BLaER1 treated with 17β-estradiol and CSF1 and Interleukin-3, amounts not matched to agents 10 nM and 100 nM (cell line): ENCODE measurements at regions not wholly inside any gene's neighbourhood (a gene's known extent, or its start where the extent isn't known, plus 50 kb on each side); places are given as distances from the start of the nearest gene placed in this dataset.
"Not testable (repeated sequence)": the region's sequence is repeated elsewhere in the genome, so short reads cannot be mapped to it uniquely, and the experiment has no call there.

Experiments used
- H3K27ac ChIP-seq, 11 experiments: shearing (Covaris generic); formaldehyde crosslinking; 2 replicates each; pipeline ENCODE4 v1.8.1; 2022
- H3K27me3 ChIP-seq, 11 experiments: shearing (Covaris generic); formaldehyde crosslinking; 2 replicates each; pipeline ENCODE4 v1.8.1; 2022
- H3K36me3 ChIP-seq, 11 experiments: shearing (Covaris generic); formaldehyde crosslinking; 2 replicates each; pipeline ENCODE4 v1.8.1; 2022
- H3K4me1 ChIP-seq, 10 experiments: shearing (Covaris generic); formaldehyde crosslinking; 2 replicates each; pipeline ENCODE4 v1.8.1; 2022
- H3K4me2 ChIP-seq, 11 experiments: shearing (Covaris generic); formaldehyde crosslinking; 2 replicates each; pipeline ENCODE4 v1.8.1; 2022
- H3K4me3 ChIP-seq, 10 experiments: shearing (Covaris generic); formaldehyde crosslinking; 2 replicates each; pipeline ENCODE4 v1.8.1; 2022
- H3K9ac ChIP-seq, 11 experiments: shearing (Covaris generic); formaldehyde crosslinking; 2 replicates each; pipeline ENCODE4 v1.8.1; 2022
- H3K9me3 ChIP-seq, 11 experiments: shearing (Covaris generic); formaldehyde crosslinking; replicated peaks in 1 of 11; 2 replicates each; pipeline ENCODE4 v1.8.1; 2022
- H4K20me1 ChIP-seq, 11 experiments: shearing (Covaris generic); formaldehyde crosslinking; 2 replicates each; pipeline ENCODE4 v1.8.1; 2022
- Cebpa-rat ChIP-seq, 11 experiments: shearing (Covaris generic); IDR thresholded peaks; 2 replicates each; pipeline ENCODE4 v1.8.1; 2022

- H3K27me3 ChIP-seq: no peaks in the 10 kb centered on the region
Measured at GRCh38 chr2:185375731-185376130, 362.9 kb upstream of the FSIP2 start.

GRCh38 chr2:185381631-185382030 lies 357.0 kb upstream of the FSIP2 start:
- Histone ChIP-seq H3K4me1 (no peaks in the 10 kb centered on the region; a peak in 1 of 20 replicates), H3K4me3 (no peak overlapping the region), H3K9ac (no peak overlapping the region), H3K9me3 (no peaks in the 10 kb centered on the region; a peak in 1 of 22 replicates), H3K27ac (no peak overlapping the region), H3K4me2 (no peak overlapping the region), H3K36me3 (no peaks in the 10 kb centered on the region), H3K27me3 (no peaks in the 10 kb centered on the region), H4K20me1 (no peaks in the 10 kb centered on the region)
- no peak for TF ChIP-seq Cebpa-rat (IDR thresholded peaks at IDR 0.05)

More at GRCh38 chr2:185375731-185376130, 362.9 kb upstream of the FSIP2 start:
- no peak overlapping the region for H3K9ac ChIP-seq
- no peaks in the 10 kb centered on the region for H3K36me3 ChIP-seq
- no peak for TF ChIP-seq Cebpa-rat (IDR thresholded peaks at IDR 0.05)
- no peaks in the 10 kb centered on the region for H4K20me1 ChIP-seq
- H3K4me3 ChIP-seq: no peak overlapping the region
- no peaks in the 10 kb centered on the region for H3K4me1 ChIP-seq
- H3K4me2 ChIP-seq: no peak overlapping the region
- no peaks in the 10 kb centered on the region; a peak in 1 of 22 replicates for H3K9me3 ChIP-seq
- no peak overlapping the region for H3K27ac ChIP-seq

GRCh38 chr2:185384822-185385560 lies 353.6 kb upstream of the FSIP2 start:
- Histone ChIP-seq H3K9ac (no peak overlapping the region), H3K4me1 (peaks cover 4 to 13% (median 8%) of the 10 kb centered on the region in 10 experiments; a peak in 18 of 20 replicates), H3K36me3 (no peaks in the 10 kb centered on the region), H3K4me2 (no peak overlapping the region), H3K9me3 (no peaks in the 10 kb centered on the region), H3K4me3 (no peak overlapping the region), H3K27me3 (no peaks in the 10 kb centered on the region), H4K20me1 (no peaks in the 10 kb centered on the region), H3K27ac (no peak overlapping the region)
- no peak for TF ChIP-seq Cebpa-rat (IDR thresholded peaks at IDR 0.05)

GRCh38 chr2:185388226-185388625 lies 350.4 kb upstream of the FSIP2 start:
- H3K9me3 ChIP-seq: no peaks in the 10 kb centered on the region
- no peak overlapping the region for H3K27ac ChIP-seq
- H4K20me1 ChIP-seq: no peaks in the 10 kb centered on the region
- no peak overlapping the region for H3K4me3 ChIP-seq
- peaks cover 4 to 17% (median 9%) of the 10 kb centered on the region in 10 experiments; a peak in 18 of 20 replicates for H3K4me1 ChIP-seq
- H3K27me3 ChIP-seq: no peaks in the 10 kb centered on the region
- no peaks in the 10 kb centered on the region for H3K36me3 ChIP-seq
- TF ChIP-seq Cebpa-rat (IDR thresholded peaks at IDR 0.05): no peak
- no peak overlapping the region for H3K4me2 ChIP-seq
- H3K9ac ChIP-seq: no peak overlapping the region

- no peak overlapping the region for H3K9ac ChIP-seq
- no peaks in the 10 kb centered on the region for H3K36me3 ChIP-seq
- H3K9me3 ChIP-seq: peaks cover 3 to 4% (median 4%) of the 10 kb centered on the region in 11 experiments
- H3K4me2 ChIP-seq: no peak overlapping the region
- no peaks in the 10 kb centered on the region for H3K27me3 ChIP-seq
- peaks cover 4 to 17% (median 9%) of the 10 kb centered on the region in 10 experiments; a peak in 18 of 20 replicates for H3K4me1 ChIP-seq
- H3K4me3 ChIP-seq: no peak overlapping the region
- no peak for TF ChIP-seq Cebpa-rat (IDR thresholded peaks at IDR 0.05)
- no peak overlapping the region for H3K27ac ChIP-seq
- H4K20me1 ChIP-seq: no peaks in the 10 kb centered on the region
Measured at GRCh38 chr2:185391543-185391942, 347.1 kb upstream of the FSIP2 start.

- no peaks in the 10 kb centered on the region for H4K20me1 ChIP-seq
- no peak overlapping the region for H3K4me2 ChIP-seq
- no peaks in the 10 kb centered on the region for H3K36me3 ChIP-seq
- H3K4me3 ChIP-seq: no peak overlapping the region
- no peak overlapping the region for H3K9ac ChIP-seq
- peaks cover 4 to 17% (median 9%) of the 10 kb centered on the region in 10 experiments; a peak in 18 of 20 replicates for H3K4me1 ChIP-seq
- peaks cover 10 to 19% (median 12%) of the 10 kb centered on the region in 11 experiments for H3K9me3 ChIP-seq
- no peak overlapping the region for H3K27ac ChIP-seq
- no peaks in the 10 kb centered on the region for H3K27me3 ChIP-seq
- no peak for TF ChIP-seq Cebpa-rat (IDR thresholded peaks at IDR 0.05)
Measured at GRCh38 chr2:185393091-185393490, 345.5 kb upstream of the FSIP2 start.

- no peak overlapping the region for H3K4me2 ChIP-seq
- TF ChIP-seq Cebpa-rat (IDR thresholded peaks at IDR 0.05): no peak
- no peaks in the 10 kb centered on the region for H3K36me3 ChIP-seq
- no peaks in the 10 kb centered on the region for H4K20me1 ChIP-seq
- H3K27me3 ChIP-seq: no peaks in the 10 kb centered on the region
- H3K27ac ChIP-seq: no peak overlapping the region
- no peaks in the 10 kb centered on the region for H3K4me1 ChIP-seq
- no peak overlapping the region for H3K4me3 ChIP-seq
- peaks cover 0 to 7% (median 0%) of the 10 kb centered on the region in 11 experiments; a peak in 4 of 22 replicates for H3K9me3 ChIP-seq
- H3K9ac ChIP-seq: no peak overlapping the region
Measured at GRCh38 chr2:185402474-185402873, 336.1 kb upstream of the FSIP2 start.

- H3K9me3 ChIP-seq: no peaks in the 10 kb centered on the region
- no peak overlapping the region for H3K4me2 ChIP-seq
- H4K20me1 ChIP-seq: no peaks in the 10 kb centered on the region
- H3K27ac ChIP-seq: no peak overlapping the region
- no peaks in the 10 kb centered on the region for H3K36me3 ChIP-seq
- no peaks in the 10 kb centered on the region for H3K27me3 ChIP-seq
- no peak overlapping the region for H3K4me3 ChIP-seq
- no peak overlapping the region for H3K9ac ChIP-seq
- TF ChIP-seq Cebpa-rat (IDR thresholded peaks at IDR 0.05): no peak
- H3K4me1 ChIP-seq: no peaks in the 10 kb centered on the region
Measured at GRCh38 chr2:185404578-185404977, 334.0 kb upstream of the FSIP2 start.

- H4K20me1 ChIP-seq: no peaks in the 10 kb centered on the region
- no peak overlapping the region for H3K4me3 ChIP-seq
- H3K4me1 ChIP-seq: no peaks in the 10 kb centered on the region
- H3K36me3 ChIP-seq: no peaks in the 10 kb centered on the region
- no peaks in the 10 kb centered on the region for H3K27me3 ChIP-seq
- no peak overlapping the region for H3K9ac ChIP-seq
- TF ChIP-seq Cebpa-rat (IDR thresholded peaks at IDR 0.05): no peak
- no peaks in the 10 kb centered on the region for H3K9me3 ChIP-seq
- H3K4me2 ChIP-seq: no peak overlapping the region
- H3K27ac ChIP-seq: no peak overlapping the region
Measured at GRCh38 chr2:185417111-185417510, 321.5 kb upstream of the FSIP2 start.

GRCh38 chr2:185417688-185418087 lies 320.9 kb upstream of the FSIP2 start:
- no peak overlapping the region for H3K27ac ChIP-seq
- no peak for TF ChIP-seq Cebpa-rat (IDR thresholded peaks at IDR 0.05)
- H3K27me3 ChIP-seq: no peaks in the 10 kb centered on the region

GRCh38 chr2:185424958-185425629 lies 313.5 kb upstream of the FSIP2 start:
- H3K27ac ChIP-seq, H3K4me2 ChIP-seq, H3K4me3 ChIP-seq, H3K4me1 ChIP-seq, H3K9ac ChIP-seq, H3K9me3 ChIP-seq, H3K36me3 ChIP-seq, H4K20me1 ChIP-seq, H3K27me3 ChIP-seq: not testable (repeated sequence)

More at GRCh38 chr2:185417688-185418087, 320.9 kb upstream of the FSIP2 start:
- no peaks in the 10 kb centered on the region for H3K9me3 ChIP-seq
- H3K4me1 ChIP-seq: no peaks in the 10 kb centered on the region
- no peak overlapping the region for H3K4me3 ChIP-seq
- no peak overlapping the region for H3K4me2 ChIP-seq
- H3K9ac ChIP-seq: no peak overlapping the region
- H3K36me3 ChIP-seq: no peaks in the 10 kb centered on the region
- no peaks in the 10 kb centered on the region for H4K20me1 ChIP-seq
